Heart right ventricle (tissue), 16 donors: ENCODE measurements at regions not wholly inside any gene's neighbourhood (a gene's known extent, or its start where the extent isn't known, plus 50 kb on each side); places are given as distances from the start of the nearest gene placed in this dataset.
A peak's percentile ranks its signal among the peaks of the same experiment; 100 is the strongest.

Experiments used
- ATAC-seq, 8 donors: fragments of 200-7000 bp; cut with Tn5 transposase; one replicate each; pipeline ENCODE4 v1.9.1; 2020; ENCODE audit warnings: mild to moderate bottlenecking in 8 of 8, moderate library complexity in 8 of 8, moderate number of reproducible peaks in 1 of 8
- DNase-seq, 2 donors: peaks; one replicate each; pipeline ENCODE4 v3.0.0-alpha.2; 2020
- H3K27ac ChIP-seq, 10 donors: fragments of 200-600 bp; sonication (generic) in 2 of 10; one replicate each; pipeline versions ENCODE4 v1.5.0 to v1.8.0; 2020 to 2022; ENCODE audit warnings: mild to moderate bottlenecking in 3 of 10
- H3K27me3 ChIP-seq, 7 donors: fragments of 200-600 bp; one replicate each; pipeline ENCODE4 v1.8.0; 2021 to 2022; ENCODE audit warnings: mild to moderate bottlenecking in 2 of 7
- H3K36me3 ChIP-seq, 9 donors: fragments of 200-600 bp; sonication (generic) in 1 of 9; one replicate each; pipeline versions ENCODE4 v1.5.0 to v1.8.0; 2020 to 2022; ENCODE audit warnings: mild to moderate bottlenecking in 2 of 9
- H3K4me1 ChIP-seq, 9 donors: fragments of 200-600 bp; sonication (generic) in 1 of 9; one replicate each; pipeline versions ENCODE4 v1.5.0 to v1.8.0; 2020 to 2022; ENCODE audit warnings: mild to moderate bottlenecking in 4 of 9
- H3K4me3 ChIP-seq, 10 donors: fragments of 200-600 bp; sonication (generic) in 2 of 10; one replicate each; pipeline versions ENCODE4 v1.5.0 to v1.8.0; 2020 to 2022; ENCODE audit warnings: mild to moderate bottlenecking in 7 of 10, moderate library complexity in 2 of 10
- H3K9me3 ChIP-seq, 11 donors: fragments of 200-600 bp in 10 of 11; sonication (generic) in 2 of 11; one replicate each; pipeline versions ENCODE4 v1.5.0 to v1.8.0; 2013 to 2022; ENCODE audit warnings: mild to moderate bottlenecking in 2 of 11, control low read depth in 1 of 11, moderate library complexity in 1 of 11
- WGBS, 2 donors: extraction: QIAGEN DNeasy Blood & Tissue Kit; methylation state at CpG; one replicate each; pipeline ENCODE4 v1.1.7; 2013; ENCODE audit warnings: inconsistent platforms in 1 of 2; 5-methylcytosine and 5-hydroxymethylcytosine counted together
- intact Hi-C, 10 donors: fragments of 100-400 bp; cut with DNase I; formaldehyde crosslinking; loops; one replicate each; pipeline versions ENCODE4 v1.11.1 to v1.14.2; 2022
- TF ChIP-seq, protein P1 (sequence below), 9 donors: fragments of 200-600 bp; sonication (generic) in 2 of 9; IDR thresholded peaks; one replicate each; pipeline versions ENCODE4 v1.5.0 to v1.8.0; 2021 to 2022; ENCODE audit warnings: antibody characterized with exemption in 9 of 9, mild to moderate bottlenecking in 5 of 9, moderate library complexity in 1 of 9
- donor health status: Arrhythmogenic right ventricular cardiomyopathy.
- donor health status: ischemic (EF 13 %, LVEDD 7.1; RV severe dilation, severe dysfunction).
- donor health status: healthy with polysubstance abuse.
- donor health status: DM: no; HTN: yes; CAD: no.
- donor health status: DM: no; HTN: no; CAD: no.
- donor health status: ischemic (EF 25% LVEDD 6.9; RV normal size, moderate dysfunction).
- donor health status: ischemic (EF 25% LVEDD 5.7; RV mildly dilated, moderate dysfunction).
- donor health status: healthy.
- donor health status: DM: yes; HTN: yes; CAD: no.
- donor health status: Ischemic cardiomyopathy.
- donor health status: ischemic (EF 35%, LVEDD 5.7; RV mildly dilated, moderate dysfunction).
- donor health status: nonischemic (EF 11% LVEDD 7.7; RV severe dilation, severe dysfunction).
- donor health status: DM: yes; HTN: yes; CAD: no.
- donor health status: PGD.
- donor health status: ischemic (EF 29% LVEDD 5.4; RV normal size, mild dysfunction).
- donor health status: nonischemic (EF 23%, LVEDD 6.1; RV moderate dilation, normal function).

DNA sequence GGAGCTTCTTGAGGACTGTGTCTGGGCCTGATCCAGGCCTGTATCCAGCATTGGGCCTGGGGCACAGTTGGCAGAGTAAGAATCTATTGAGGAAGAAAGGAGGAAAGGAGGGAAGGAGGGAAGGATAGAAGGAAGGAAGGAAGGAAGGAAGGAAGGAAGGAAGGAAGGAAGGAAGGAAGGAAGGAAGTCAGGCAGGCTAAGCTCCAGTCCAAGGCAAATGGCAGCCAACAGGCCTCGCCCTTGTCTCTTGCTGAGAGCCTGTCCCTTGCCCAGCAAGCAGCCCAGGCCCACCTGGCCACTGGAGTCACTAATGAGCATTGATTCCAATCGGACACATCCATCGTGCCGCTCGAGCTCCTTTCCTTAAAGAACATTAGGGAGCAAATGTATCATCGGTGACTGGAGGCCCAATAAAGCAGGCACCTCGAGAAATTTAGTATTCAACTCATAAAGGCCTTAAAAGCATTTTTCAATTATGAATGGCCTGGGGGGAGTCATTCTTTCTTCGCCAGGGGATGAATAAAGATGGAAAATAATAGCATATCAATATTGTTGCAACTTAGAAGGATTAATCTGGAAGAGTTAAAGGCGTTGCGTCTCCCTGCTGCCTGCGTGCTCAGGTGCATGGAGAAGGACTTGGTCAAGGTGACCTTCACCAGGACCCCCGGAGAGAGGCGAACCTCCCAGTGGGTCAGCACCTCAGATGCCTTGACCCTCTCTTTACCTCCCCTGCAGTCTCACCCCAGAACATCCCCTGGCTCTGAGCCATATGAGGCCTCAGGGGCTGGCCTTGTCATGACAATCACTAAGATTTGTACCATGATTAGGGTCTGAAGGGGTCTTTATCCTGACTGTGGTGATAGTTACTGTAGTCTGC, 144.5 kb upstream of the RUNX3 start:
- intact Hi-C loops = no loop called here
- 91 to 92% methylated on average over 13 of the region's 13 CpGs for WGBS, 2 donors
- H3K4me3 ChIP-seq = no peak overlapping the region
- no peak for ATAC-seq
- TF ChIP-seq, protein P1, sequence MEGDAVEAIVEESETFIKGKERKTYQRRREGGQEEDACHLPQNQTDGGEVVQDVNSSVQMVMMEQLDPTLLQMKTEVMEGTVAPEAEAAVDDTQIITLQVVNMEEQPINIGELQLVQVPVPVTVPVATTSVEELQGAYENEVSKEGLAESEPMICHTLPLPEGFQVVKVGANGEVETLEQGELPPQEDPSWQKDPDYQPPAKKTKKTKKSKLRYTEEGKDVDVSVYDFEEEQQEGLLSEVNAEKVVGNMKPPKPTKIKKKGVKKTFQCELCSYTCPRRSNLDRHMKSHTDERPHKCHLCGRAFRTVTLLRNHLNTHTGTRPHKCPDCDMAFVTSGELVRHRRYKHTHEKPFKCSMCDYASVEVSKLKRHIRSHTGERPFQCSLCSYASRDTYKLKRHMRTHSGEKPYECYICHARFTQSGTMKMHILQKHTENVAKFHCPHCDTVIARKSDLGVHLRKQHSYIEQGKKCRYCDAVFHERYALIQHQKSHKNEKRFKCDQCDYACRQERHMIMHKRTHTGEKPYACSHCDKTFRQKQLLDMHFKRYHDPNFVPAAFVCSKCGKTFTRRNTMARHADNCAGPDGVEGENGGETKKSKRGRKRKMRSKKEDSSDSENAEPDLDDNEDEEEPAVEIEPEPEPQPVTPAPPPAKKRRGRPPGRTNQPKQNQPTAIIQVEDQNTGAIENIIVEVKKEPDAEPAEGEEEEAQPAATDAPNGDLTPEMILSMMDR (IDR thresholded peaks at IDR 0.05) = no peak
- peaks cover 0 to 37% (median 5%) of the 10 kb centered on the region in 11 donors for H3K9me3 ChIP-seq
- H3K4me1 ChIP-seq = no peaks in the 10 kb centered on the region
- H3K27me3 ChIP-seq = no peaks in the 10 kb centered on the region
- H3K27ac ChIP-seq = no peak overlapping the region
- no peak for DNase-seq
- no peaks in the 10 kb centered on the region for H3K36me3 ChIP-seq

DNA sequence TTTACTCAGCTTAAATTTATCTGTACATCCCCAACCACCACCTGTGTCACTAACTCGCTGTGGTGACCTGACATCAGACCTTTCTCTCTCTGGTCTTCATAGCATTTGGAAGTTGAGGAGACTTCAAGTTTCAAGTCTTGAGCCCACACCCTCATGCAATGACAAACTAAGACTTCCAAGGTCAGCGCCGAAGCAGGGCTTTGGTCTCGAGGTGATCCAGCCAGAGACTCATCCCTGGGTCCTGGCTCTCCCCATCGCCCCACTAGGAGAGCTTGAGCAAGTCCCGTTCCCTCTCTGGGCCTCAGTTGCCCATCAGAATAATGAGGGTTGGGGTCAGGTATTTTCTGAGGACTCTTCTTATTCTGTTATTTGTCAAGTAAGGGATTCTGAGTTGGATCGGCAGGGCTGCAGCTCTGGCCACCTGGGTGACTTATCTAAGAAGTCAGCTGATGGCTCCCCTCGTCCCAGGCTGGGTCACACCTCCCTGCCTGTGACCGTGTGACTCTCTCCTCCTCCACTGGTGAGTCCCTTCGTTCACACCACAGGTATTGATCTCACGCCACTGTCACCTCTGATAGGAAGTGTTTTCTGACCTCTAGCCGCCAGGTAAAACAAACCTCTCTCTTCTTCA, 143.7 kb upstream of the RUNX3 start:
- Histone ChIP-seq H3K27ac (no peak overlapping the region), H3K4me3 (no peak overlapping the region), H3K4me1 (no peaks in the 10 kb centered on the region), H3K36me3 (no peaks in the 10 kb centered on the region), H3K9me3 (peaks cover 0 to 29% (median 5%) of the 10 kb centered on the region in 11 donors), H3K27me3 (no peaks in the 10 kb centered on the region)
- intact Hi-C loops = no loop called here
- no peak for DNase-seq
- no peak for ATAC-seq
- TF ChIP-seq, protein P1 (IDR thresholded peaks at IDR 0.05) = no peak
- 68 to 75% methylated on average over 12 of the region's 12 CpGs for WGBS, 2 donors

DNA sequence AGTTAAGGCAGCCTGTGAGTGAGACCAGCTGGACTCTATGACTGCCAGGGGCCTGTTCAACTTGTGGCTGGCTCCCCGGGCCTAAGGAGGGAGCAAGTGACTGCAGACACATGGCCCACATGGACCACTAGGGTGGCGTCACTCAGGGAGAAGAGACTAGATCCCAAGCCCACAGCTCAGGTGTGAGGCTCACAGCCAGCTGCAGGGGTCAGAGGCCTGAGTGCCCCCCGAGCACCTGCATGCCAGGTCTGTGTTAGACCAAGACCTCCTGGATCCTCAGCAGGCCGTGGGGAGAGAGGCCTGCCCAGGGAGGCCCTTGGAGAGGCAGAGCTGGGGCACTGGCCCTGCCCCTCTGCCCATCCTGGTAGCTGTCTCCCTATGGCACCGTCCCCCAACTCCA, 142.4 kb upstream of the RUNX3 start:
- no peak overlapping the region for H3K4me3 ChIP-seq
- TF ChIP-seq, protein P1 (IDR thresholded peaks at IDR 0.05) = no peak
- H3K4me1 ChIP-seq = no peaks in the 10 kb centered on the region
- intact Hi-C loops = no loop called here
- no peak overlapping the region for H3K27ac ChIP-seq
- peaks cover 0 to 16% (median 4%) of the 10 kb centered on the region in 11 donors for H3K9me3 ChIP-seq
- DNase-seq = no peak
- 77 to 81% methylated on average over 5 of the region's 5 CpGs for whole genome bisulfite sequencing, 2 donors
- H3K27me3 ChIP-seq = no peaks in the 10 kb centered on the region
- no peaks in the 10 kb centered on the region for H3K36me3 ChIP-seq
- peak in 1 of 8 donors; percentile 26 for ATAC-seq

DNA sequence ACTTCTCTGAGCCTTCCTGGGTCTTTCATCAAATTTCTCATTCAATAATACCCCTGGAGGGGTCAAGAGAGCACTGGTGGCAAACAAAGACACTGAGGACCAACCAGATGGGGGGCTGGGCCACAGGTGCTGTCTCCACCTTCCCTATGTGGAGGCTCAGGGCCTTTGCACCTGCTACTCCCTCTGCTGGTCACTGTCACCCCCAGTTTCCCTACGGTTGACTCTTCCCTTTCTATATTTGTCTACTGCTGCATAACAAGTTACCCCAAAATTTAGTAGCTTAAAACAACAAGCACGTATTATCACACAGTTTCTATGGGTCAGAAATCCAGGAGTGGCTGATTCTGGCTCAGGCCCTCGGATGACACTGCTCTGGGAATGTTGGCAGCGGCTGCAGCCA, 138.8 kb upstream of the RUNX3 start:
- H3K36me3 ChIP-seq = no peaks in the 10 kb centered on the region
- intact Hi-C loops = loop anchor here in 1 of 10 donors (5.0 kb wide), 1 partner anchor 92 kb away; no protein-coding TSS in a partner anchor
- TF ChIP-seq, protein P1 (IDR thresholded peaks at IDR 0.05) = peak in 1 of 9 donors; percentile 13
- 88 to 91% methylated on average over 4 of the region's 4 CpGs for WGBS, 2 donors
- peaks cover 0 to 8% (median 0%) of the 10 kb centered on the region in 9 donors for H3K4me1 ChIP-seq
- no peaks in the 10 kb centered on the region for H3K9me3 ChIP-seq
- DNase-seq (no peak), ATAC-seq (no peak)
- H3K27ac ChIP-seq = no peak overlapping the region
- H3K4me3 ChIP-seq = no peak overlapping the region
- H3K27me3 ChIP-seq = peaks cover 0 to 7% (median 0%) of the 10 kb centered on the region in 7 donors
